NCI-H146 treated with DMSO at 0.1 percent for 48 hours (cell line): ENCODE measurements at regions not wholly inside any gene's neighbourhood (a gene's known extent, or its start where the extent isn't known, plus 50 kb on each side); places are given as distances from the start of the nearest gene placed in this dataset.

ENCODE experiments used
- DNase-seq: peaks from one replicate; lab custom pipeline; 2025; ENCODE audit not compliant: unreplicated experiment; lab: John Stamatoyannopoulos, UW

GRCh38 chr5:72558046-72558336 is 50.8 kb upstream of the ZNF366 start:
- no peak for DNase-seq

- DNase-seq: no peak
Measured at GRCh38 chr5:72557167-72558045, 50.2 kb upstream of the ZNF366 start.
